Astrocyte (in vitro differentiated cells and primary cell): ENCODE measurements at regions not wholly inside any gene's neighbourhood (a gene's known extent, or its start where the extent isn't known, plus 50 kb on each side); places are given as distances from the start of the nearest gene placed in this dataset.

Source experiments
- DNase-seq: peaks from one replicate; pipeline ENCODE4 v3.0.0-alpha.2; 2010; ENCODE audit warnings: low read depth
- FAIRE-seq: peaks from 2 replicates; lab custom pipeline; 2011; peaks lifted over from hg19 to GRCh38; lab: Jason Lieb, UNC
- H2AFZ ChIP-seq: 2 replicates; pipeline ENCODE4 v1.6.0; 2012; ENCODE audit warnings: low read depth, low read length, inconsistent platforms
- H3K27ac ChIP-seq: 2 replicates; pipeline ENCODE4 v1.5.1; 2011; ENCODE audit warnings: low read depth, low read length, inconsistent platforms
- H3K27me3 ChIP-seq: 2 replicates; pipeline ENCODE4 v1.6.0; 2011; ENCODE audit warnings: low read length, inconsistent platforms; ENCODE audit not compliant: insufficient read depth
- H3K36me3 ChIP-seq: 2 replicates; pipeline ENCODE4 v1.5.1; 2011; ENCODE audit warnings: low read length, inconsistent platforms; ENCODE audit not compliant: insufficient read depth
- H3K4me1 ChIP-seq: 2 replicates; pipeline ENCODE4 v1.5.1; 2011; ENCODE audit warnings: low read length, inconsistent platforms; ENCODE audit not compliant: insufficient read depth
- H3K4me2 ChIP-seq: 2 replicates; pipeline ENCODE4 v1.6.0; 2012; ENCODE audit warnings: low read length, inconsistent platforms
- H3K4me3 ChIP-seq: 2 replicates; pipeline ENCODE4 v1.5.1; 2011; ENCODE audit warnings: low read depth, mild to moderate bottlenecking, low read length, inconsistent platforms; ENCODE audit not compliant: insufficient read depth
- H3K79me2 ChIP-seq: 2 replicates; pipeline ENCODE4 v1.6.0; 2012; ENCODE audit warnings: mild to moderate bottlenecking, low read length, inconsistent platforms; ENCODE audit not compliant: insufficient read depth
- H3K9ac ChIP-seq: 2 replicates; pipeline ENCODE4 v1.6.0; 2012; ENCODE audit warnings: mild to moderate bottlenecking, low read length, inconsistent platforms
- H3K9me3 ChIP-seq: 2 replicates; pipeline ENCODE4 v1.5.1; 2012; ENCODE audit warnings: low read depth, mild to moderate bottlenecking, low read length, inconsistent platforms; ENCODE audit not compliant: insufficient read depth
- H4K20me1 ChIP-seq: 2 replicates; pipeline ENCODE4 v1.6.0; 2012; ENCODE audit warnings: low read length, inconsistent platforms; ENCODE audit not compliant: insufficient read depth
- H3K27ac Mint-ChIP-seq: one replicate; pipeline ENCODE4 v1.8.0; 2021; ENCODE audit warnings: mild to moderate bottlenecking, mixed read lengths; ENCODE audit not compliant: unreplicated experiment
- H3K27me3 Mint-ChIP-seq: one replicate; pipeline ENCODE4 v1.8.0; 2021; ENCODE audit warnings: low read depth, mixed read lengths; ENCODE audit not compliant: unreplicated experiment
- H3K36me3 Mint-ChIP-seq: one replicate; pipeline ENCODE4 v1.8.0; 2021; ENCODE audit warnings: low read depth, mixed read lengths; ENCODE audit not compliant: unreplicated experiment
- H3K4me1 Mint-ChIP-seq: one replicate; pipeline ENCODE4 v1.8.0; 2021; ENCODE audit warnings: low read depth, mixed read lengths; ENCODE audit not compliant: unreplicated experiment
- H3K4me3 Mint-ChIP-seq: one replicate; pipeline ENCODE4 v1.8.0; 2021; ENCODE audit warnings: mild to moderate bottlenecking, moderate library complexity, mixed read lengths; ENCODE audit not compliant: unreplicated experiment
- H3K9me3 Mint-ChIP-seq: one replicate; pipeline ENCODE4 v1.8.0; 2021; ENCODE audit warnings: mild to moderate bottlenecking, mixed read lengths; ENCODE audit not compliant: unreplicated experiment
- CTCF ChIP-seq: IDR thresholded peaks from 2 replicates; pipeline ENCODE4 v1.5.1; 2011; ENCODE audit warnings: low read depth, mild to moderate bottlenecking, inconsistent platforms, low read length, moderate library complexity; ENCODE audit not compliant: insufficient read depth
- EZH2 ChIP-seq: IDR thresholded peaks from 2 replicates; pipeline ENCODE4 v1.6.1; 2012; ENCODE audit warnings: mild to moderate bottlenecking, low read length, inconsistent platforms; ENCODE audit not compliant: insufficient read depth

DNA sequence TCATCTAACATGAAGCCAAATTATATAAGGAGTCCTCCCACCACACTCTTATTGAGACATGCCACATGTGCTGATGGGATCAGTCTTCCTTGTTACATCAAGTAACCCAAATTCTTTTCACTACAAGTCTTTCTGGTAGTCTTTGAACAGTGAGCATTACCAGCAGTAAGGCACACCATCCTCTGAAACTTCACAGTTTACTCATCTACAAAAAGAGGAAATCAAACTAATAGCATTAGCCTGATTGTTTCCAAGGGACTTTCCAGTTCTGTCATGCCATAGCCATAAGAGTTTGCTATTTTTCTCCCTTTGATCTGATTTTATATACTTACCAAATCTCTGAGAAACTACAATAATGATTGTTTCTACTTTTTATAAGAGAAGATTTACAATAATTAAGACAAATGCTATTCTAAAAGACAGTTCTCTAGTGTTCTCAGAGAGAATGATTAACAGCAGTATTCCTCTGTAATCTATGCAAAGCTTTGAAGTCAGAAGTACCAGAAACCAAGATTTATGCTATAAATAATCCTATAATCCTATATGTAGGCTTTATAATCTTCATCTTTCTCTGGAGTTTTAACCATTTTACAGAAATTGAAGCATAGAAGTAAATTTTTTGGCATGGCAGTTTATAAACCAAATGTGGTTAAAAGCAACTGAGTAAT, 166.2 kb upstream of the ACO1 start:
- no peaks in the 10 kb centered on the region for H3K27me3 ChIP-seq
- no peaks in the 10 kb centered on the region for H3K79me2 ChIP-seq
- H3K9ac ChIP-seq = no peak overlapping the region
- no peak overlapping the region for H2AFZ ChIP-seq
- no peak overlapping the region for H3K4me3 ChIP-seq
- no peak overlapping the region for H3K4me2 ChIP-seq
- H4K20me1 ChIP-seq = no peaks in the 10 kb centered on the region
- FAIRE-seq (no peak), DNase-seq (no peak)
- no peak for TF ChIP-seq EZH2
- TF ChIP-seq CTCF = no peak
- H3K4me1 ChIP-seq = no peaks in the 10 kb centered on the region
- Mint-ChIP-seq H3K36me3 (no peaks in the 10 kb centered on the region), H3K4me3 (no peak overlapping the region), H3K27ac (no peak overlapping the region), H3K9me3 (peaks cover 10% of the 10 kb centered on the region), H3K27me3 (no peaks in the 10 kb centered on the region), H3K4me1 (no peaks in the 10 kb centered on the region)
- H3K27ac ChIP-seq = no peak overlapping the region
- H3K36me3 ChIP-seq = no peaks in the 10 kb centered on the region
- no peaks in the 10 kb centered on the region for H3K9me3 ChIP-seq

- Histone ChIP-seq H3K4me2 (no peak overlapping the region), H4K20me1 (no peaks in the 10 kb centered on the region), H3K9me3 (no peaks in the 10 kb centered on the region), H3K36me3 (no peaks in the 10 kb centered on the region), H3K27me3 (no peaks in the 10 kb centered on the region), H3K4me1 (no peaks in the 10 kb centered on the region), H3K27ac (no peak overlapping the region), H3K4me3 (no peak overlapping the region), H3K79me2 (no peaks in the 10 kb centered on the region), H2AFZ (no peak overlapping the region), H3K9ac (no peak overlapping the region)
- no peaks in the 10 kb centered on the region for H3K27me3 Mint-ChIP-seq
- no peaks in the 10 kb centered on the region for H3K4me1 Mint-ChIP-seq
- no peak for DNase-seq
- no peaks in the 10 kb centered on the region for H3K36me3 Mint-ChIP-seq
- no peak for TF ChIP-seq CTCF
- TF ChIP-seq EZH2 = no peak
- H3K27ac Mint-ChIP-seq = no peak overlapping the region
- H3K9me3 Mint-ChIP-seq = peaks cover 6% of the 10 kb centered on the region
- FAIRE-seq = no peak
- no peak overlapping the region for H3K4me3 Mint-ChIP-seq
Measured at GRCh38 chr9:32220750-32221149, 163.7 kb upstream of the ACO1 start.

DNA sequence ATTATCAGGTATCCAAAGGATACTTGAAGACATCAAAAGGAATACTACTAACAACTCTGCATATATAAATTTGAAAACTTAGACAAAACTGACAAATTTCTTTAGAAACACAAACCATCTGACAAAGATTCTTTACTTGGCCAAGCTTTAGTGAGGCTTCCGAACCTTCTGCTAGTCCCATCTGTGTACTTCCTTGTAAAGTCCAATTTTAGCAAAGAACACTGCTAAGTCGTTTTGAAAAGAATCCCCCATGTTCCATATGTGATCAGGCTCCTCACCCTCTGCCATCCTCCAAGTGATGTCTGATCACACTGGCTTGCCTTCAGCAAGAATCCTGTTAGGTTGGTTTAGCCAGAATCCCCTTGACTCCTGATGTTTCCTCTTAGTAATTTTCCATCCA, 150.0 kb upstream of the ACO1 start:
- Mint-ChIP-seq H3K27ac (no peak overlapping the region), H3K4me1 (no peaks in the 10 kb centered on the region), H3K9me3 (peaks cover 5% of the 10 kb centered on the region), H3K36me3 (no peaks in the 10 kb centered on the region), H3K4me3 (no peak overlapping the region), H3K27me3 (no peaks in the 10 kb centered on the region)
- no peaks in the 10 kb centered on the region for H3K4me1 ChIP-seq
- no peaks in the 10 kb centered on the region for H3K9me3 ChIP-seq
- no peaks in the 10 kb centered on the region for H4K20me1 ChIP-seq
- no peaks in the 10 kb centered on the region for H3K79me2 ChIP-seq
- H2AFZ ChIP-seq = no peak overlapping the region
- no peaks in the 10 kb centered on the region for H3K27me3 ChIP-seq
- no peak overlapping the region for H3K27ac ChIP-seq
- TF ChIP-seq EZH2 (no peak), CTCF (no peak)
- H3K4me2 ChIP-seq = no peak overlapping the region
- no peak for DNase-seq
- no peak overlapping the region for H3K9ac ChIP-seq
- H3K4me3 ChIP-seq = no peak overlapping the region
- FAIRE-seq = no peak
- H3K36me3 ChIP-seq = no peaks in the 10 kb centered on the region
